HEK293 (cell line): ENCODE measurements at regions not wholly inside any gene's neighbourhood (a gene's known extent, or its start where the extent isn't known, plus 50 kb on each side); places are given as distances from the start of the nearest gene placed in this dataset.

ENCODE experiments used
- CTCF ChIP-seq: fragments of 450-650 bp; formaldehyde crosslinking; IDR thresholded peaks from 2 replicates; pipeline ENCODE4 v1.5.1; 2016; ENCODE audit warnings: missing biosample characterization, missing genetic modification characterization
- YY1 ChIP-seq: fragments of 450-650 bp; formaldehyde crosslinking; IDR thresholded peaks from 2 replicates; pipeline ENCODE4 v1.5.1; 2018; ENCODE audit warnings: missing biosample characterization, missing genetic modification characterization
- ZFHX2 ChIP-seq: fragments of 450-650 bp; formaldehyde crosslinking; conservative IDR thresholded peaks from 2 replicates; pipeline ENCODE4 v1.5.1; 2016; ENCODE audit warnings: missing biosample characterization, missing genetic modification characterization
- ZFP41 ChIP-seq: fragments of 450-650 bp; formaldehyde crosslinking; IDR thresholded peaks from 2 replicates; pipeline ENCODE4 v1.5.1; 2016; ENCODE audit warnings: missing biosample characterization, missing genetic modification characterization, borderline replicate concordance
- ZNF19 ChIP-seq: fragments of 450-650 bp; formaldehyde crosslinking; IDR thresholded peaks from 2 replicates; pipeline ENCODE4; 2016; ENCODE audit warnings: missing biosample characterization, missing genetic modification characterization, low read depth

GRCh38 chr5:162512935-162513565, 445.5 kb downstream of the GABRG2 start:
- TF ChIP-seq ZNF19 (tag by site-specific recombination) (no peak), YY1 (no peak), ZFP41 (tag by site-specific recombination) (no peak), ZFHX2 (tag by site-specific recombination) (no peak), CTCF (tag by site-specific recombination) (no peak)
